ENCODE measurements at regions not wholly inside any gene's neighbourhood (a gene's known extent, or its start where the extent isn't known, plus 50 kb on each side); places are given as distances from the start of the nearest gene placed in this dataset.

GRCh38 chr11:134576286-134576685, 164.2 kb upstream of the B3GAT1 start:
- no peaks in the 10 kb centered on the region for H3K9me3 ChIP-seq (ENCODE audit: control insufficient read depth in 1 of 2, insufficient read depth in 1 of 2, low read depth in 1 of 2, low read length in 2 of 2)
- ChIA-PET RAD21 (ENCODE audit: low non-redundant PET in 1 of 2, low total read pairs in 2 of 2, uncharacterized antibody in 2 of 2, unreplicated experiment in 2 of 2) (no interaction called here), POLR2A (no interaction called here), CTCF (no interaction called here)
- H3K4me3 ChIP-seq (replicated peaks in 1 of 2; ENCODE audit: low read depth in 1 of 2, low read length in 2 of 2), result no peak overlapping the region
- no peak overlapping the region for H3K9ac ChIP-seq (ENCODE audit: low read length)
- no peak overlapping the region for H3K27ac ChIP-seq (ENCODE audit: low read depth, low read length)
- DNase-seq (ENCODE audit: low read depth, low spot score), result no peak
- no peak overlapping the region for H3K4me2 ChIP-seq (ENCODE audit: low read length)
- no peaks in the 10 kb centered on the region for H3K27me3 ChIP-seq (ENCODE audit: insufficient read depth, low read length)
- no peak overlapping the region for H2AFZ ChIP-seq (ENCODE audit: low read depth, low read length, poor library complexity, severe bottlenecking)
- no peaks in the 10 kb centered on the region for H3K9me2 ChIP-seq (ENCODE audit: insufficient read depth)
- BruUV-seq (replicated peaks), result no TSS peak
- peaks cover 9 to 13% of the 10 kb centered on the region in 2 experiments for H3K4me1 ChIP-seq (ENCODE audit: control insufficient read depth in 1 of 2, insufficient read depth in 2 of 2, low read length in 2 of 2)
- TF ChIP-seq ATF3 (IDR thresholded peaks at IDR 0.05), result no peak
- no peak for TF ChIP-seq ELF1 (IDR thresholded peaks at IDR 0.05; ENCODE audit: borderline replicate concordance, low read depth)
- TF ChIP-seq JUND (IDR thresholded peaks at IDR 0.05), result no peak
- TF ChIP-seq ZNF274 (IDR thresholded peaks at IDR 0.05; ENCODE audit: low read depth, low read length), result no peak
- TF ChIP-seq TCF7L2 (IDR thresholded peaks at IDR 0.05; ENCODE audit: borderline replicate concordance, extremely low read depth, insufficient read depth, insufficient read length), result no peak
- no peak for TF ChIP-seq EZH2phosphoT487 (IDR thresholded peaks at IDR 0.05; ENCODE audit: borderline replicate concordance)
- H3K79me2 ChIP-seq (ENCODE audit: insufficient read depth, low read length), result no peaks in the 10 kb centered on the region
- no peaks in the 10 kb centered on the region for H3K36me3 ChIP-seq (ENCODE audit: control insufficient read depth in 1 of 2, insufficient read depth in 2 of 2, low read length in 2 of 2)
- ATAC-seq, result no peak
- no peaks in the 10 kb centered on the region for H4K20me1 ChIP-seq (ENCODE audit: insufficient read depth)
- intact Hi-C loops (cut with micrococcal nuclease), result loop anchor here (10.0 kb wide), 1 partner anchor 321 kb away; the partner anchor contains the start of genes ACAD8 and THYN1

GRCh38 chr11:134575504-134576230, 163.6 kb upstream of the B3GAT1 start:
- Histone ChIP-seq H3K27me3 (ENCODE audit: insufficient read depth, low read length) (no peaks in the 10 kb centered on the region), H3K9me3 (ENCODE audit: control insufficient read depth in 1 of 2, insufficient read depth in 1 of 2, low read depth in 1 of 2, low read length in 2 of 2) (no peaks in the 10 kb centered on the region), H3K79me2 (ENCODE audit: insufficient read depth, low read length) (no peaks in the 10 kb centered on the region), H3K9ac (ENCODE audit: low read length) (no peak overlapping the region), H3K9me2 (ENCODE audit: insufficient read depth) (no peaks in the 10 kb centered on the region), H3K4me3 (replicated peaks in 1 of 2; ENCODE audit: low read depth in 1 of 2, low read length in 2 of 2) (no peak overlapping the region), H3K4me2 (ENCODE audit: low read length) (no peak overlapping the region), H2AFZ (ENCODE audit: low read depth, low read length, poor library complexity, severe bottlenecking) (no peak overlapping the region), H3K36me3 (ENCODE audit: control insufficient read depth in 1 of 2, insufficient read depth in 2 of 2, low read length in 2 of 2) (no peaks in the 10 kb centered on the region), H4K20me1 (ENCODE audit: insufficient read depth) (no peaks in the 10 kb centered on the region), H3K27ac (ENCODE audit: low read depth, low read length) (no peak overlapping the region), H3K4me1 (ENCODE audit: control insufficient read depth in 1 of 2, insufficient read depth in 2 of 2, low read length in 2 of 2) (peaks cover 9 to 13% of the 10 kb centered on the region in 2 experiments)
- intact Hi-C loops (cut with micrococcal nuclease), result loop anchor here (10.0 kb wide), 1 partner anchor 321 kb away; the partner anchor contains the start of genes ACAD8 and THYN1
- no peak for DNase-seq (ENCODE audit: low read depth, low spot score)
- no TSS peak for BruUV-seq (replicated peaks)
- CTCF ChIA-PET, result no interaction called here
- RAD21 ChIA-PET (ENCODE audit: low non-redundant PET in 1 of 2, low total read pairs in 2 of 2, uncharacterized antibody in 2 of 2, unreplicated experiment in 2 of 2), result no interaction called here
- no peak for ATAC-seq
- POLR2A ChIA-PET, result no interaction called here
- no peak for TF ChIP-seq SP1 (IDR thresholded peaks at IDR 0.05; ENCODE audit: low read depth)
- no peak for TF ChIP-seq JUND (IDR thresholded peaks at IDR 0.05)
- TF ChIP-seq TCF7L2 (IDR thresholded peaks at IDR 0.05; ENCODE audit: borderline replicate concordance, extremely low read depth, insufficient read depth, insufficient read length), result no peak
- TF ChIP-seq CTCF (IDR thresholded peaks at IDR 0.05 in 2 of 3, conservative IDR thresholded peaks at IDR 0.05 in 1 of 3; ENCODE audit: borderline replicate concordance in 1 of 3, insufficient read depth in 1 of 3, low read depth in 2 of 3, low read length in 2 of 3), result no peak
- TF ChIP-seq POLR2A (IDR thresholded peaks at IDR 0.05; ENCODE audit: borderline replicate concordance, extremely low read depth, insufficient read depth, insufficient read length), result no peak
- no peak for TF ChIP-seq FOSL1 (IDR thresholded peaks at IDR 0.05; ENCODE audit: low read depth)
- no peak for TF ChIP-seq EGR1 (IDR thresholded peaks at IDR 0.05; ENCODE audit: low read depth)
- no peak for TF ChIP-seq EZH2phosphoT487 (IDR thresholded peaks at IDR 0.05; ENCODE audit: borderline replicate concordance)
- TF ChIP-seq ATF3 (IDR thresholded peaks at IDR 0.05), result no peak
- no peak for TF ChIP-seq ZBTB33 (IDR thresholded peaks at IDR 0.05; ENCODE audit: extremely low read depth, insufficient replicate concordance, low read length)
- TF ChIP-seq RAD21 (IDR thresholded peaks at IDR 0.05; ENCODE audit: low read depth), result no peak
- TF ChIP-seq CEBPB (IDR thresholded peaks at IDR 0.05; ENCODE audit: low read depth), result no peak
- no peak for TF ChIP-seq CBX3 (IDR thresholded peaks at IDR 0.05; ENCODE audit: low read depth)
- no peak for TF ChIP-seq SRF (IDR thresholded peaks at IDR 0.05; ENCODE audit: low read depth)

Data from HCT116 (cell line).